Activated CD8-positive, alpha-beta memory T cell treated with anti-CD3 and anti-CD28 coated beads for 24 hours (primary cell): ENCODE measurements at regions not wholly inside any gene's neighbourhood (a gene's known extent, or its start where the extent isn't known, plus 50 kb on each side); places are given as distances from the start of the nearest gene placed in this dataset.

Experiments
- DNase-seq: peaks from one replicate; pipeline ENCODE4 v3.0.0-alpha.2; 2020

DNA sequence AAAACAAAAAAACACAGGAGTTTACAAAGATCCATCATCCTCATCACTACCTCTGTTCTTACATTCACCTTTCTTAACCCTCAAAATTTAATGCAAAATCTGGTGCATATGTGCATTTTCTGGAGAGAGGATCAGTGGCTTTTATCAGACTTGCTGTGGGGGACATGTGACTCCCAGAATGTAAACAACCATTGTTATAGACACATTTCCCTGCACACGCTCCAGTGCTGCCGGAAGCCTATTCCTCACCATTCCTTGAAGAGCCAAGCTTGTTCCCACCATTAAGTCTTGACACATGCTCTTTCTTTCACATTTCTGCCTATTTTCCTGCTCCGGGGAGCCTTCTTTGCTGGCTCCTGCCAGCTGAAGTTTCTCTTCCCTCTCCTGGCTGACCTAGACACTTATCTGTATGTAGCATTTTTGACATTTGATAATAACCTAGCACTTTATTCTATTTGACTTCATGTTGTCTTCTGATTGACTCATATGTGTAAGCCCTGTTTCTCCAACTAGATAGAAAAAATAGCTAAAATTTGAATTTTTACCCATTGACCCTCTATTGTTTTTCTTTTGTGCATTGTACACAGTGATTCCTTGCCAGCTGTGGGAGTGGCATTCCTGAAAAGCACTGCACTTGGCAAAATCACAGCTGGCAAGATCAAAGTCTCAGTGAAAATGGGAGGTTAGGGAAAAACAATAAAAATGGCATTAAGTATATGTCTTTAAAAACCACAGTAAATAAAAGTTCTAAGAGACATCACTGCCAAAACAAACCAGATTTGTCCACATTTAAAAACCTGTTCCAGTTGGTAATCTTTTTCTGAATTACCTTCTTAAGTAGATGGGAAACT lies 76.8 kb upstream of the CIBAR2 start:
- no peak for DNase-seq

DNA sequence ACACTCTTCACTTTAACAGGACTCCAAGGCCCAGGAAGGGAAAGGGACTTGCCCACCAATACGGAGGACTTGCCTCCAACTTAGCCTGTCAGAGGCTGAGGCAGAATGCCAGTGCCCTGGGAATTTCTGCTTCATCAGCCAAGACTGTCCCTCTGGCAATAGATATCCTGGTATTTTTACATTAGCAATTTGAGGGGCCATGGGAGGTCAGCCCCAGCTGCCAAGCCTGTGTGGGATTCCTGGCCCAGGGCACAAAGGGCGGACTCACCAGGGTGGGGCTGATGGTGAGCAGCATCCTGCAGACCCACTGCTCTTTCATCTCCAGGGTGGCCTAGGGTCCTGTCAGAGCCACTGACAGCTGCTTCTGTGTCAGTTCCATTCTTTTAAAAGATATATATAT lies 78.3 kb upstream of the CIBAR2 start:
- DNase-seq = no peak

DNA sequence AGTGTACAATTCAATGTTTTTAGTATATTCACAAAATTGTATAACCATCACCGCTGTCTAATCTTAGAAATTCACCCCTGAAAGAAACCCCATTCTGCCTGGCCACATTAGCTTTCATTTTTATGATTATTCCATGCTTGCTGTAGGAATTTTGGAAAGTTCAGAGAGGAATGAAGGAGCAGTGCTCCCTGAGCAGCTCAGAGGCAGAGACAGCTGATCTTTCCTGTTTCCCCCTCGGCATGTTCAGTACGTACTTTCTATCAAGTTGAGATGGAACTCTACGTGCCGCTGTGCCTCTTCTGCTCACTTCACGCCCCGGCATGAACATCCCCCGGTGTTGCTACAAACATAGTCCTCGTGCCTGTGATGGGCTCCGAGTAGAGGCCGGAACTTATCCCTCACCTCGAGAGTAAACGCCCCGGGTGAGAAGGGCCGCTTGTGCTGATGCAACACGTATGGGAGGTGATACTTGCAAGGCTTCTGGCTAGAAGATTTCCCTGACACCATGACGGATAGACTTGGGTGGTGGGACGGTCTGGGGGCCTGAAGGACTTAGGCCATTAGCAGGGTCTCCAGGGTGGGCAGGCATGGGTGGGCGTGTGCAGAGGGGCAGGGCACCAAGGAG lies 79.2 kb upstream of the CIBAR2 start:
- DNase-seq = no peak

DNA sequence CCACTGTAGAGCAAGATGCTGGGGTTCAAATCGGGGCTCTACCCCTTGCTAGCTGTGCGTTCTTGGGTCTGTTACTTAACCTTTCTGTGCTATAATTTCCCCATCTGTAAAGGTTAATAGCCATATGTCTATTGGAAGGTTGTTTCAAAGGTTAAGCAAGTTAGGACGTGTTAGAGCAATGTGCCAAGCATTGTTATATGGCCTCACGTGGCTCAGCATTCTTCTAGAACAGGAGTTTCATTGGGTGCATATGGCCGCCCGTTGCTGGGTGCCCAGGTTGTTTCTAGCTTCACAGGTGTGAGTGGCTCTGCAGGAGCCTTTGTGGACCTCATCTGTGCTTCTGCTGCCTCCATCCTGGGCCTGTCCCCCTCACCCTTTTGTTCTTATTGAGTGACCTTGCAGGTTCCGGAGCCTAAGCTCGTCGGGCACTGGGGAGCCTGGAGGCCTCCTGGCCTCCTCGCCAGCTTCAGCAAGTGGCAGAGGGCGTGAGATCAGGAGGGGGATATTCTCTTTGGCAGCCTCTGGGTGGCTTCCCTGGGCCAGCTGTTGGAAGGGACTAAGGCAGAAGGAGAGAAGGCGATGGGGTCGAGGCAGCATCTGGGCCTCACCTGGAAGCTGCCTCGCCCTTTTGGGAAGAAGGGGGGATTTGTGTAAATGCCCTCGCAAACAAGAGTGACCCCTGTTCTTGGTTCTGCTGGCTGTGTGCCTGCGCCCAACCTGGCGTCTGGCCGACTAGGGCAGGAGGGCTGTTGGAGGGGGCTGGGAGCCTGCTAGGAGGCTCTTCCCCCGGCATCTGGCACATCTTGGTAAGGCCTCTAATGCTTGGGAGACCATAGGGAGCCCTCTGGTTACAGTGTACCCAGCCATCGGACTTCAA lies 80.2 kb upstream of the CIBAR2 start:
- no peak for DNase-seq

DNA sequence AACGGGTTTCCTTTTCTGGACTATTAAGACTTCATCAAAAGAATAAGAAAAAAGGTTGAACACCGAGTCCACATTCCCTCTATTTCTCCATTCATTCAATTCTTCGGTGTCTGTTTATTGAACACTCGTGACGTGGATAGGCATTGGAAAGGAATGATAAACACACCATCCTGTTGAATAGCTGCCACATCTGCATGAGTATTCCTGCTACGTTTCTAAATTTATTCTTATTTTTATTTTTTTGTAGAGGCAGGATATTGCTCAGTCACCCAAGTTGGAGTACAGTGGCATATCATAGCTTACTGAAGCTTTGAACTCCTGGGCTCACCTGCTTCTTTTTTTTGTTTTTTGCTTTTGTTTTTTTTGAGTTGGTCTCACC lies 80.8 kb upstream of the CIBAR2 start:
- DNase-seq = no peak

DNA sequence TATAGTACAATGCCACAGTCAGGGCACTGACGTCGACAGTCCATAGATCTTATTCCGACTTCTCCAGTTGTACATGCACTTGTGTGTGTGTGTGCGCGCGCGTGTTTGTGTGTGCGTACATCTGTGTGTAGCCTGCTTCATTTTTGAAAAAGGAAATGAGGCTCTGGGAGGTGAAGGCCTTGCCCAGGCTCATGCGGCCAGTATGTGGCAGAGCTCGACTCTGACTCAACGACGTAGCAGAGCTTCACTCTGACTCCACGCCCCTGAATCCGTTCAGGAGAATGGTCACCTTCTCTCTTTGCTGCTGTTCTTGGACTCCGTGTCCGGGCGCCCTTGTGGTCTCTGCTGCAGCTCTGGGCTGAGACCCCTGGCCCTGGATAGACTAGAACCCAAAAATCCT lies 81.6 kb upstream of the CIBAR2 start:
- no peak for DNase-seq

DNA sequence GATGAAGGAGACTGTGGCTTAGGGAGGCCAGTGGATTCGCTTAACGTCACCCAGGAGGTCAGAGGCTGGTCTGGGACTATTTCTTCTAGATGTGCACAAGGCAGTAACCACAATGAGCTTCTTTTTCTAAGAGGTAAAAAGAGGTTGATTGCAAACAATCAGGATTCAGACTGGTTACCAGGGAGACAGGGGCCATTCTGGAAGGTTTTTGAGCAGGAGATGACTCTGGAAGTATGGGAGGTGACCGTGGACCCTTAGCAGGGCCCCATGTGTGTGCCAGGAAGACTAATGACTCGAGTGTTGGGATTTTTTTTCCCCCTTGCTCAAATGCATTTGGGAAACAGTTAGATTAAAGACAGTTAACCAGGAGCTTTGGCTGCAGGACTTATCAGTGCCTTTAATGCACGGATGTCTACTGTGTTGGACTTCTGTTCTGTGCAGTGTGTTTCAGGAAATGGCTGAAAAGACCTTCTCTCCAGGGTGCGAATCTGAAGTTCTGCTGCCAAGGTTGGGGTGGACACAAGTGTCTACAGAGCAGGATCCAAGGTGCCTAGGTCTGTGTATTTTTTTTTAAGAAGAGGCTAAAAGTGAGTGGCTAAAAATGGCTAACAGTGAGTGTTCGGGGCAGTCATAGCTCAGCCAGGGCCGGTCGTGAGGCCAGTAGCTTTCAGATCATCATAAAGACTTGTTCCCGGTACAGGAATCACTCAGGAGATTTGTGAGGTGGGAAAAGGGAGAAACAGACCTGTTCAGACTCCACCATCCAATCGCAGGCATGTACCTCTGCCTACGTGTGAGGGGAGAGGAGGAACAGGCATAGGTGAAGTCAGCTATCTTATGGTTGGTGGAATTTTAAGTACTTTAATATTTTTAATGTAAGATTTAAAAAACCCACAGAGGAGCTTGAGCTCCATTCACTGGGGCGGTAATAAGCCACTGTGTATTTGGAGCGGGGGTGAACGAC lies 82.3 kb upstream of the CIBAR2 start:
- DNase-seq = no peak

DNA sequence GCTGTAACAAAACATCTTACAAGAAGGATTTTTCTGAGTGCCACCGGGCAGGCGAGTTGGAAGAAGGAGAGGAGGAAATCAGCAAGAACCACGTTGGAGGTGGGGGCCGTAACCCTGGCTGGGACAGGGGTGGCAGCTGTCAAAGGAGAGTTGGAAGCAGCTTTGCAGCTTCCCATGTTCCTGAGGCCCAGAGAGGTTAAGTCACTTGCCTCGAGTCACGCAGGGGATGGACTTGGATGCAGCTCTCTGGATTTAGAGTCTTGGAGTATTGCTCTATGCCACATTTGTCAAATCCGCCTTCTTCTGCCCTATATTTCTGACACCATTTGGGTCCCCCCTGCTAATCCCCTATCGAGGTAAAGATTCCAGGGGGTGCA lies 83.0 kb upstream of the CIBAR2 start:
- DNase-seq = no peak

DNA sequence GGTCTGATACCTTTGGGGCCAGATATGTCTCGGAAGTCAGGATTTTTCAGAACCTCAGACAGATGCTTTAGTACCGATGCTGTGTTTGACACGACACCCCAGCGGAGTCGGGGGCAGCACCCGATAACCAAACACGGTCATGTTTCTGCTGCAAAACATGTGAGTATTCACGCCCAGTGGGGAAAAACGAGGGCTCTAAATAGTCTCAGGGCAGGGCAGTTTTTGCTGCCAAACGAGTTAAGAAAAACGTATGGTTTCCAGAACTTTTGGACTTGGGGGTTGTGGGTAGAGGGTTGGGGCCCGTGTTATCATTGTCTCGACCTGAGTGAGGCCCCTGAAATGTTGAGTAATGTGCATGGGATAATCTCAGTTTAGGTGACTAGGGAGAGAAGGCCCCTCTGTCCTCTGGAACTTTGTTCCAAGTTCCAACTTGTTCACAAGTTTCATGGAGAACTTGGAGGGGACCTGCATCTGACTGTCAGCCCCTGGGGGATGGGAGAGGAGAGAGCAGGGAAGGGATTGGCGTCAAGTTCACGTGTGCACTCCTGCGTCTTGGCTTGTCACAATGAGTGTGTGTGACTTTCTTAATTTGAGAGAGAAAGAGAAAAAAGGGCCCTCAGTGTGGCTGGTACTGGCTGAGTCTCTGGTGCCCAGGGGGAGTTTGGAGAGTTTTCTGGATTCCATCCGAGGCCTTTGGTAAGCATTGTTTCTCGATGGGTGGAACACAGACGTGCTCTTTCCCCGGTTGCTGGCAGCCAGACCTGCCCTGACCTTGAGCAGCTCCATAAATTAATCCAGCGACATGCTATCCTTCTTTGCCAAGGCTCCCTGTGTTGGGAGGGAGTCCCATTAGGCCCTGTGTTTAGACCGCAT lies 83.9 kb upstream of the CIBAR2 start:
- no peak for DNase-seq

DNA sequence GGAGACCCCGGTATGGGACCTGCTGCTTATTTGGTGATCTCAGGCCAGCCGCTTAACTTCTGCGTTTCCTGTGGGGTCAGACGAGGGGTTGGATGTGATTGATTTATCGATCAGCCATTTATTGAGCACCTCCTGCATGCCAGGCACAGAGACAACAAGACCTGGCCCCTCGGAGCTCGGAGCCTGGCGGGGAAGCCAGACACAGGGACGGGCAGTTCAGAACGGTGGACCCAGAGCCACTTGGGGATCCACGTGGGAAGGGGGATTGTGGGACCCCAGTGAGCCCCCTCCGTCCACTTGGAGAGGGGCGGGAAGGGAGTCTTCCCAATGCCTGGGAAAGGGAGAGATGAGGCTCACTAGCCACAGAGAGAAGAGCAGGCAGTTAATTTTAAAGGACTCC lies 84.7 kb upstream of the CIBAR2 start:
- no peak for DNase-seq

DNA sequence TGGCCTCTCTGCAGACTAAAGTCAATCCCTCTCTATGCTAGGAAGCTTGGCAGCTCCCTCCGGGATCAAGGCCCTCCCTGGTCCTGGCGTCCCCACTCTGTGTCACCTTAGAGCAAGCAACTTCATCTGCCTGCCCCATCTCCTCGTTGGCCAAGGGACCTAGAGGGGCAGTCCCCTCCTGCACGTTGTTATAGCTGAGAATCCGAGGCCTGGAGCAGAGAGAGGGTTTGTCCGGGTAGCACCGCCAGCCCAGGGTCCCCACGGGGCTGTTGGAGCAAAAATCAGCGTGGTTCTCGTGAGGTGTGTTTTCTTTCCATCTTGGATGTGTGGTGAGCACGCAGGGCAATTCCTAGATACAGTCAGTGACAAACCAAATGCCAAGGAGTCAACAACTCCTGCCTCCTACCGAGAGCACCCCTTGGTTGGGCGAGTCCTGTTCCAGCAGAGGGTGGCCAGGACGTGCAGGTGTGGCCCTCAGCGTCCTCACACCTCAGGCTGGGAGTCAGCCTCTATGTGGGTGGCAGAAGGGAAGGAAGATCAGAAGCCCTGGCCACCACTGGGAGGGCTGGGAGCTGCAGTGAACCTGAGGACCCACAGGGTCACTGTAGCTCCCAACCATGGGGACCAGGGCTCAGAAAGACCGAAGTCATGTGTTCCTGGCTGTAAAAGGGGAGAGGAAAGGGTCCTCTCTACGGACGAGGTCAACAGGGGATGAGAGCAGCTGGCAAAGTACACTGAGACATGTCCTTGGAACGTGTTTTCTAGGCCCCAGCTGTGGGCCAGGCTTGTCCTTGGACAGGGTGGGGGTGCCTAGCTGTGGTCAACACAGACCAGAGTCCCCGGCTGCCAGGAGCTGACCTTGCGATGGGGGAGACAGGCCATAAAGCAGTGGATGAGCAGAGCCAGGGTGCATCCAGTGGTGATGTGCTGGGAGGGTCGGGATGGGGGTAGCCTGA lies 85.6 kb upstream of the CIBAR2 start:
- DNase-seq = no peak

DNA sequence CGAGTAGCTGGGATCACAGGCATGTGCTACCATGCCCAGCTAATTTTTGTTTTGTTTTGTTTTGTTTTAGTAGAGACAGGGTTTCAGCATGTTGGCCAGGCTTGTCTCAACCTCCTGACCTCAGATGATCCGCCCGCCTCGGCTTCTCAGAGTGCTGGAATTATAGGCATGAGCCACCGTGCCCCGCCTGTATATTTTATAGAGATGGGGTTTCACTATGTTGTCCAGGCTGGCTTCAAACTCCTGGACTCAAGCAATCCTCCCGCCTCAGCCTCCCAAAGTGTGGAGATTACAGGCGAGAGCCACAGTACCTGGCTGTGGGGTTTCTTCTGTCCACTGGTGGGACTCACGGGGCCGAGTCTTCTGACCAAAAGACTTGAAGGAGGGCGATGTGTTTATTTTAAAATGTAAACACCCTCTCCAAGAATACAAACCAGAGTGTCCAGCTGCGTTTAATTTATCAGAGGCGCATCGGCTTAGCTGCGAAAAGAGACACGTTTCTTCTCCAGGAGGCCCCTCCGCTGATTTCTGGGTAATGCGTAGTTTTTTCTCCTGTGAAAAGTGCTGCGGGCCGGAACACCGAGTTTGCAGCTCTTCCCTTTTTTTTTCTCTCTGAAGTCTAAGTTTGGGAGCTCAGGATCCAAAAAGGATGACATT lies 86.9 kb upstream of the CIBAR2 start:
- DNase-seq = no peak

DNA sequence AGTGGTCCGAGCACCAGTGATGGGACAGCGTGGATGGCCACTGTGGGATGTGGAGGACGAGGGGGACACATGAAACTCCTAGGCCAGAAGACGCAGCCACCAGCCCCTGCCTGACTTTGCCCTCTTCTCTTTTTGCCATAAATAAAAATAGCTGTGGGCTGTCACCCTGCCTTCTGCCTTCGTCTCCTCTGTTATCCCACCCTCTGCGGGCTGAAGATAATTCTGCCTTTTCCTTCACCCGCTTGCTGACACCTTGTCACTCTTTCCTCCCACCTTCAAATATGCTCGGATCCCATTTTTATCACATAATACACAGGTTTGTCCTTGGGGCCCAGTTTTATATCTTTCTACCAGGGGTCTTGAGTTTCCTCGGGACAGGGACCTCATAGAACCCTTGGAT lies 87.6 kb upstream of the CIBAR2 start:
- DNase-seq = no peak

DNA sequence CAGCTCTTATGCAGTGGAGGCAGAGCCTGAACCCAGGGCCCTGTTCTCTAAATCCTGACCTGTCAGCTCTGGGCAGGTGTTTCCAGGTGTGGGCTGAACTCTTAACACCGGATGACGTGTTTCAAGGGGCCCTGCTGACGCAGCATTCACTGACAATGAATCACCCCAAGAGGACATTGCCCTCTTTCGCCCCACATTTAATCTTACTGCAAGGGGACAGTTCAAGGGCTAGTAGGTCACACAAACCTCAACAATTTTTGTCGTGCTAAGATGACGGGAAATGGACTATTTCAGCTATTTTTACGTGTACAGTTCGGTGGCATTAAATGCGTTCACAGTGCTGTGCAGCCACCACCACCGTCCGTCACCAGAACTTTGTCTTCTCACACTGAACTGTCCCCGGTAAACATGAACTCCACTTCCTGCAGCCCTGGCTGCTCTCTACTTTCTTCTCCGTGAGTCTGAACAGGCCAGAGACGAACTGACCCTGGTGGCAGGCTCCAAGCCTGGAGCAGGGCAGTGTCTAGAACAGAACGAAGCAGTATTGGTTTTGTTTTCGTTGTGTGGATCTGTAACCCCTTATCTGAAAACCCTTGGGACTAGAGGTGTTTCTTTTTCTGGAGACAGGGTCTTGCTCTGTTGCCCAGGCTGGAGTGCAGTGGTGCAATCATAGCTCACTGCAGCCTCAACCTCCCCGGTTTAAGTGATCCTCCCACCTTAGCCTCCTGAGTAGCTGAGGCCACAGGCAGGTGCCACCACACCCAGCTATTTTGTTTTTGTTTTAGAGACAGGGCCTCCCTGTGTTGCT lies 88.4 kb upstream of the CIBAR2 start:
- no peak for DNase-seq

DNA sequence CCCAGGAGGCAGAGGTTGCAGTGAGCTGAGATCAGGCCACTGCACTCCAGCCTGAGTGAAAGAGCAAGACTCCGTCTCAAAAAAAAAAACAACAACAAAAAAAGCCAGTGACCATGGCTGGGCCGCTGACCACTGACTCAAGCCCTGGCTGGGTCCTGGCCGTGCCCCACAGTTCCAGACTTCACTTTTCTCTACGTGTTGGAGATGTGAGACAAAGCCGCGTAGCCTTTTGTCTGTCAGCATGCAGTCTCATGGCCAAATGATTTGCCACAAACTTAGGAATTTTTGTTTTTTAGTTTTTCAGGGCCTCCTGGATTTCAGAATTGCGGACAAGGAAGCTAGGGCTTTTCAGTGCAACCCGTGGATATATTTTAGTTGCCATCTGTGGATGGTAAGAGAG lies 89.3 kb upstream of the CIBAR2 start:
- DNase-seq = no peak

DNA sequence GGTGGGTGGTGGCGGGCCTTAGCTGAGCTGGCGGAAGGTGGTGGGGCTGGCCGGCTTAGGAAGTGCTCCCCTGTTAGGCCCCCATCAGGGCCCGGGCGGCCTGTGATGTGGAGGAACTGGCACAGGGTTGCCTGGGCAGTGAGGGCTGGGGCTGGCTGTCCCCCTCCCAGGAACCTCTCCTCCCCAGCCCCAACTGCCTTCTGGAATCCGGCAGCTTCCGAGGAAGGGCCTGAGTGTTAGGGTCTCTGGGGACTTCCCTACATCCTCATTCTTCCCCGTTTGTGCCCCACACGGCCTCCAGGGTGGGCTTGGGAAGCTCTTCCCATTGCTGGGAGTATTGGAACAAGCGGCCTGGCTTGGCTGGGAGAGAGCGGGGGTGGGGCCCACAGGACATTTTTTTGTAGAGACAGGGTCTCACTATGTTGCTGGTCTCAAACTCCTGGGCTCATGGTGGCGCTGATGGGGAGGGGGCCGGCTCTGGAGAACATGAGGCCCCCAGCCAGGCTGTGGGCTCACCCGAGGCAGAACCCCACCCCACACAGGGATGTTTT lies 89.9 kb upstream of the CIBAR2 start:
- no peak for DNase-seq

DNA sequence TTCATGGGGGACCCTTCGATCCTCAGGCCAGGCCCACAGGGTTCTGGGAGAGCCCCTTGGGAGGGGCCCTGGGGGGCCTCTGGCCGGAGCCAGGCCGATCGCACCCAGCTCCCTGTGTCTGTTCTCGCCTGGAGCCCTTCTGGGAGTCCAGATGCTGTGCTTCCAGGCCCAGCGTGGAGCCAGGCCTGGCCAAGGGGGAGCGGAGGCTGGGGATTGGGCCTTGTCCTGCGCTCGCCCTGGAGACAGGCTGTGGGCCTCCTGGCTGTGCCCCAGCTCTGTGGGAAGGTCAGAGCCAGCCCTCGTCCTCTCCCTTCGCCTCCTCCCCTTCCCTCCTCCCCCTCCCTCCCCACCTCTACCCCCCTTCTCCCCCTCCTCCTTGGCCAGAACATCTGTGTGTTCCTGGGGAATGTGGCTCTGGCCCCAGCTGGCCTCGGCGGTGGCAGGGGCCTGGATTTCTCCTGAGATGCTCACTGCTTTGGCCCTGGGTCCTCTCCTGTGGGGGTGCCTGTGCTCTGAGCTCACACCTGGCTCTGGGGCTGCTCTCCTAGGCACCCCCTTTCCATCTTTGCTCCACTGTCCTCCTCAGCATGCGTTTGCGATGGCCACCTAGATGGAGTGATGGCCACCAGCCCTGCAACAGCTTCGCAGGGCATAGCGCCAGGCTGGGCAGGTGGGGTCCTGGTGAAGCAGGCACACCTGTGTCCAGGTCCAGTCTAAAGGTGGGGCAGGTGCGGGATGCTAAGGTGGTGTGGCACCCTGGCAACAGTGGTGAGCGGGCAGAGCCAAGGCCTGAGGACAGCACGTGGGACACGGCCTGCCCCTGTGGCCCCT lies 90.6 kb upstream of the CIBAR2 start:
- no peak for DNase-seq

DNA sequence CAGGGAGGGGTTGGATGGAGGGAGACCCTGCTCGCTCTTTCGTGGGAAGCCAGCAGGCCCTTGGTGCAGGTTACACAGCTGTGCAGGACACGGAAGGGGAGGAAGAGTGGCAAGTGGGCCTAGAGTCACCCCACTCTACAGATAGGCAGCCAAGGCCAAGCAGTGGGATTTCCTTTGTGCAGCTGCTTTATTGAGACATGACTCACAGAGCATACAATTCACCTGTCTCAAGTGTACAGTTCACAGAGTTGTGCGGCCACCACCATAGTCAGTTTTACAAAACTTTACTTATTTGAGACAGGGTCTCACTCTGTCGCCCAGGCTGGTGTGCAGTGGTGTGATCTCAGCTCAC lies 91.2 kb upstream of the CIBAR2 start:
- DNase-seq = no peak
